T-cell (primary cell): ENCODE measurements at regions not wholly inside any gene's neighbourhood (a gene's known extent, or its start where the extent isn't known, plus 50 kb on each side); places are given as distances from the start of the nearest gene placed in this dataset.

ENCODE experiments used
- ATAC-seq, 4 experiments: fragments of 200-7000 bp in 3 of 4; fragments of 150-1000 bp in 1 of 4; cut with Tn5 transposase; replicated peaks in 1 of 4; 1 replicate in 3 of 4; 2 replicates in 1 of 4; pipeline ENCODE4 v1.10.0; 2021; ENCODE audit warnings: moderate library complexity in 3 of 4, mild to moderate bottlenecking in 2 of 4, moderate number of reproducible peaks in 1 of 4
- CTCF ChIA-PET, 2 donors: fragments of 300-600 bp; sonication (Branson Sonifier 250); formaldehyde crosslinking; loops; one replicate each; lab custom pipeline; 2022; ENCODE audit warnings: antibody characterized with exemption in 2 of 2; lab: Charles Lee
- POLR2A ChIA-PET, 2 donors: fragments of 300-600 bp; sonication (Branson Sonifier 250); formaldehyde crosslinking; loops; one replicate each; lab custom pipeline; 2022; ENCODE audit warnings: antibody characterized with exemption in 2 of 2; lab: Charles Lee
- DNase-seq, 35 experiments: peaks; one replicate each; pipeline versions ENCODE4 v3.0.0 to v3.0.0-alpha.2; 2013 to 2023
- H3K27ac ChIP-seq: one replicate; pipeline ENCODE4 v1.5.1; 2013; ENCODE audit warnings: low read length
- H3K27me3 ChIP-seq, 2 experiments: replicated peaks in 1 of 2; 1 replicate in 1 of 2; 2 replicates in 1 of 2; pipeline versions ENCODE4 v1.6.1 to v1.7.0; 2013; ENCODE audit warnings: low read length in 1 of 2, mixed read lengths in 1 of 2; ENCODE audit not compliant: control insufficient read depth in 2 of 2, insufficient read depth in 2 of 2; ENCODE audit errors: extremely low read depth in 1 of 2
- H3K36me3 ChIP-seq, 2 donors: 1 replicate in 1 of 2; 2 replicates in 1 of 2; pipeline versions ENCODE4 v1.6.1 to v1.7.0; 2013; ENCODE audit warnings: low read length in 1 of 2; ENCODE audit not compliant: control insufficient read depth in 2 of 2, insufficient read depth in 1 of 2; ENCODE audit errors: extremely low read depth in 1 of 2
- H3K4me1 ChIP-seq, 2 experiments: 1 replicate in 1 of 2; 2 replicates in 1 of 2; pipeline versions ENCODE4 v1.6.1 to v1.7.0; 2013; ENCODE audit warnings: low read length in 2 of 2, mixed read lengths in 1 of 2; ENCODE audit not compliant: insufficient read depth in 2 of 2, control insufficient read depth in 1 of 2; ENCODE audit errors: extremely low read depth in 1 of 2
- H3K4me3 ChIP-seq, 2 donors: 1 replicate in 1 of 2; 2 replicates in 1 of 2; pipeline versions ENCODE4 v1.5.1 to v1.7.0; 2013; ENCODE audit warnings: mild to moderate bottlenecking in 2 of 2, low read length in 1 of 2, moderate library complexity in 1 of 2; ENCODE audit not compliant: control insufficient read depth in 1 of 2; ENCODE audit errors: extremely low read depth in 1 of 2
- H3K9me3 ChIP-seq: 2 replicates; pipeline ENCODE4 v1.7.0; 2013
- H3K27ac Mint-ChIP-seq, 2 donors: one replicate each; pipeline ENCODE4 v1.8.0; 2020 to 2021; ENCODE audit warnings: mild to moderate bottlenecking in 2 of 2, mixed read lengths in 2 of 2
- H3K27me3 Mint-ChIP-seq, 2 donors: one replicate each; pipeline ENCODE4 v1.8.0; 2021 to 2022; ENCODE audit warnings: mixed read lengths in 2 of 2
- H3K36me3 Mint-ChIP-seq: one replicate; pipeline ENCODE4 v1.8.0; 2021; ENCODE audit warnings: mixed read lengths
- H3K4me1 Mint-ChIP-seq, 3 donors: one replicate each; pipeline ENCODE4 v1.8.0; 2020 to 2022; ENCODE audit warnings: mixed read lengths in 3 of 3, mild to moderate bottlenecking in 1 of 3
- H3K4me3 Mint-ChIP-seq, 3 donors: one replicate each; pipeline ENCODE4 v1.8.0; 2020 to 2022; ENCODE audit warnings: mild to moderate bottlenecking in 3 of 3, mixed read lengths in 3 of 3, moderate library complexity in 3 of 3
- H3K9me3 Mint-ChIP-seq, 3 donors: one replicate each; pipeline ENCODE4 v1.8.0; 2020 to 2022; ENCODE audit warnings: mixed read lengths in 3 of 3
- WGBS: methylation state at CpG from one replicate; pipeline ENCODE4 v1.1.5; 2013; ENCODE audit warnings: missing lambda C conversion rate; ENCODE audit not compliant: insufficient coverage; 5-methylcytosine and 5-hydroxymethylcytosine counted together

- POLR2A ChIA-PET, result interaction anchor here in 1 of 2 donors (0.7 kb wide), 1 partner anchor 416 kb away, joined by 3 read pairs; no protein-coding TSS in a partner anchor
- H3K27ac Mint-ChIP-seq, result no peak overlapping the region
These were observed 377.0 kb upstream of the ATP2B1 start for GRCh38 chr12:90085494-90086274.

GRCh38 chr12:90084018-90084417 is 375.4 kb upstream of the ATP2B1 start:
- Mint-ChIP-seq H3K36me3 (no peaks in the 10 kb centered on the region), H3K4me3 (no peak overlapping the region), H3K27ac (no peak overlapping the region), H3K27me3 (no peaks in the 10 kb centered on the region), H3K9me3 (no peaks in the 10 kb centered on the region), H3K4me1 (peaks cover under 1 to 5% (median 2%) of the 10 kb centered on the region in 3 donors)
- 100% methylated on average over 1 of the region's 2 CpGs for WGBS
- ATAC-seq (no peak), DNase-seq (no peak)
- Histone ChIP-seq H3K27me3 (no peaks in the 10 kb centered on the region), H3K36me3 (no peaks in the 10 kb centered on the region), H3K4me1 (peaks cover 0 to 2% of the 10 kb centered on the region in 2 experiments), H3K9me3 (no peaks in the 10 kb centered on the region), H3K4me3 (no peak overlapping the region), H3K27ac (no peak overlapping the region)
- CTCF ChIA-PET, result no interaction called here
- POLR2A ChIA-PET, result no interaction called here

More at GRCh38 chr12:90085494-90086274, 377.0 kb upstream of the ATP2B1 start:
- no peak overlapping the region for H3K4me3 Mint-ChIP-seq
- no peaks in the 10 kb centered on the region for H3K9me3 ChIP-seq
- H3K36me3 ChIP-seq, result no peaks in the 10 kb centered on the region
- ATAC-seq (no peak), DNase-seq (no peak)
- peaks cover 0 to 2% of the 10 kb centered on the region in 2 experiments for H3K4me1 ChIP-seq
- H3K36me3 Mint-ChIP-seq, result no peaks in the 10 kb centered on the region
- peaks cover 0 to 6% (median 2%) of the 10 kb centered on the region in 3 donors for H3K4me1 Mint-ChIP-seq
- no peak overlapping the region for H3K27ac ChIP-seq
- 100% methylated on average over 2 of the region's 3 CpGs for WGBS
- no peaks in the 10 kb centered on the region for H3K27me3 Mint-ChIP-seq
- no peak overlapping the region for H3K4me3 ChIP-seq
- H3K9me3 Mint-ChIP-seq, result no peaks in the 10 kb centered on the region
- CTCF ChIA-PET, result interaction anchor here (1.3 to 1.7 kb wide), 2 partner anchors 17 to 545 kb away, joined by 4 read pairs; no protein-coding TSS in a partner anchor
- H3K27me3 ChIP-seq, result no peaks in the 10 kb centered on the region

- no peaks in the 10 kb centered on the region for H3K27me3 ChIP-seq
- POLR2A ChIA-PET, result no interaction called here
- Mint-ChIP-seq H3K27ac (no peak overlapping the region), H3K27me3 (no peaks in the 10 kb centered on the region), H3K4me1 (peaks cover 27 to 32% (median 28%) of the 10 kb centered on the region in 3 donors), H3K36me3 (no peaks in the 10 kb centered on the region), H3K4me3 (no peak overlapping the region), H3K9me3 (no peaks in the 10 kb centered on the region)
- H3K36me3 ChIP-seq, result no peaks in the 10 kb centered on the region
- H3K27ac ChIP-seq, result no peak overlapping the region
- H3K4me3 ChIP-seq, result no peak overlapping the region
- peaks cover 16 to 30% of the 10 kb centered on the region in 2 experiments for H3K4me1 ChIP-seq
- H3K9me3 ChIP-seq, result no peaks in the 10 kb centered on the region
- DNase-seq, result no peak
- CTCF ChIA-PET, result no interaction called here
- no peak for ATAC-seq
- WGBS, result 83% methylated on average over 1 of the region's 1 CpG
These were observed 372.0 kb upstream of the ATP2B1 start for GRCh38 chr12:90080616-90081015.

- no peak overlapping the region for H3K27ac ChIP-seq
- CTCF ChIA-PET, result no interaction called here
- peaks cover 16 to 34% of the 10 kb centered on the region in 2 experiments for H3K4me1 ChIP-seq
- H3K4me3 ChIP-seq, result no peak overlapping the region
- no peaks in the 10 kb centered on the region for H3K36me3 ChIP-seq
- Mint-ChIP-seq H3K27ac (no peak overlapping the region), H3K4me1 (peaks cover 32 to 41% (median 34%) of the 10 kb centered on the region in 3 donors), H3K36me3 (no peaks in the 10 kb centered on the region), H3K27me3 (peaks cover 0 to 3% of the 10 kb centered on the region in 2 donors), H3K4me3 (no peak overlapping the region), H3K9me3 (no peaks in the 10 kb centered on the region)
- no peak for DNase-seq
- WGBS, result no CpG with 5 or more reads among the region's 4 CpGs
- POLR2A ChIA-PET, result no interaction called here
- ATAC-seq, result no peak
- H3K27me3 ChIP-seq, result no peaks in the 10 kb centered on the region
- H3K9me3 ChIP-seq, result no peaks in the 10 kb centered on the region
These were observed 371.0 kb upstream of the ATP2B1 start for GRCh38 chr12:90079529-90080210.

GRCh38 chr12:90078344-90078743 is 369.7 kb upstream of the ATP2B1 start:
- no peak for ATAC-seq
- H3K27me3 ChIP-seq, result no peaks in the 10 kb centered on the region
- Mint-ChIP-seq H3K27me3 (peaks cover 0 to 3% of the 10 kb centered on the region in 2 donors), H3K4me1 (peaks cover 32 to 41% (median 34%) of the 10 kb centered on the region in 3 donors), H3K9me3 (no peaks in the 10 kb centered on the region), H3K36me3 (no peaks in the 10 kb centered on the region), H3K4me3 (no peak overlapping the region), H3K27ac (no peak overlapping the region)
- H3K4me1 ChIP-seq, result peaks cover 16 to 34% of the 10 kb centered on the region in 2 experiments
- no peak for DNase-seq
- no CpG with 5 or more reads among the region's 4 CpGs for WGBS
- no peak overlapping the region for H3K27ac ChIP-seq
- no peak overlapping the region for H3K4me3 ChIP-seq
- H3K36me3 ChIP-seq, result no peaks in the 10 kb centered on the region
- ChIA-PET CTCF (no interaction called here), POLR2A (interaction anchor here in 1 of 2 donors (0.6 kb wide), 1 partner anchor 126 kb away, joined by 3 read pairs; no protein-coding TSS in a partner anchor)
- H3K9me3 ChIP-seq, result no peaks in the 10 kb centered on the region

- CTCF ChIA-PET, result interaction anchor here in 1 of 2 donors (0.6 kb wide), 1 partner anchor 265 kb away, joined by 3 read pairs; no protein-coding TSS in a partner anchor
- Mint-ChIP-seq H3K36me3 (no peaks in the 10 kb centered on the region), H3K4me1 (peaks cover 32 to 41% (median 34%) of the 10 kb centered on the region in 3 donors)
These were observed 369.1 kb upstream of the ATP2B1 start for GRCh38 chr12:90077756-90078155.

More at GRCh38 chr12:90077756-90078155, 369.1 kb upstream of the ATP2B1 start:
- no peak overlapping the region for H3K4me3 ChIP-seq
- ATAC-seq (no peak), DNase-seq (no peak)
- POLR2A ChIA-PET, result interaction anchor here in 1 of 2 donors (0.7 kb wide), 1 partner anchor 25 kb away, joined by 5 read pairs; no protein-coding TSS in a partner anchor
- H3K27me3 ChIP-seq, result no peaks in the 10 kb centered on the region
- Mint-ChIP-seq H3K27ac (no peak overlapping the region), H3K4me3 (peak overlapping the region in 1 of 3 donors; percentile 43), H3K9me3 (no peaks in the 10 kb centered on the region), H3K27me3 (peaks cover 0 to 3% of the 10 kb centered on the region in 2 donors)
- no peak overlapping the region for H3K27ac ChIP-seq
- H3K9me3 ChIP-seq, result no peaks in the 10 kb centered on the region
- no CpG with 5 or more reads among the region's 4 CpGs for WGBS
- peaks cover 16 to 34% of the 10 kb centered on the region in 2 experiments for H3K4me1 ChIP-seq
- no peaks in the 10 kb centered on the region for H3K36me3 ChIP-seq
